HCT116 (cell line): ENCODE measurements at regions not wholly inside any gene's neighbourhood (a gene's known extent, or its start where the extent isn't known, plus 50 kb on each side); places are given as distances from the start of the nearest gene placed in this dataset.

Experiments used
- ATAC-seq: fragments of 200-7000 bp; cut with Tn5 transposase; 2 replicates; pipeline ENCODE4 v1.9.1; 2020; ENCODE audit warnings: mild to moderate bottlenecking, moderate library complexity
- BruUV-seq: library from RNA; stranded (reverse); fragments of 400-500 nt; replicated peaks from 2 replicates; lab custom pipeline; 2021; lab: Mats Ljungman, UMichigan
- CTCF ChIA-PET: fragments of 300-600 bp; sonication (Branson Sonifier 250); formaldehyde crosslinking; loops from one replicate; lab custom pipeline; 2021; ENCODE audit warnings: antibody characterized with exemption; lab: Charles Lee
- POLR2A ChIA-PET: fragments of 300-600, 350-600 bp; sonication (Branson Sonifier 250); formaldehyde crosslinking; loops from one replicate; lab custom pipeline; 2021; ENCODE audit warnings: antibody characterized with exemption; lab: Charles Lee
- RAD21 ChIA-PET, 2 experiments: fragments of 300-600 bp; sonication (Branson Sonifier 250); formaldehyde crosslinking; loops; one replicate each; lab custom pipeline; 2023; ENCODE audit warnings: low total read pairs in 2 of 2; ENCODE audit not compliant: uncharacterized antibody in 2 of 2, unreplicated experiment in 2 of 2, low non-redundant PET in 1 of 2; lab: Charles Lee
- DNase-seq: peaks from one replicate; pipeline ENCODE4 v3.0.0-alpha.2; 2010; ENCODE audit warnings: low read depth, low spot score
- H2AFZ ChIP-seq: fragments of 200-600 bp; shearing (Covaris generic), sonication (generic); 2 replicates; pipeline ENCODE4 v1.6.1; 2017; ENCODE audit warnings: low read depth, mixed run types, mixed read lengths, antibody characterized with exemption, low read length; ENCODE audit not compliant: poor library complexity, severe bottlenecking
- H3K27ac ChIP-seq: 2 replicates; pipeline ENCODE4 v1.5.1; 2012; ENCODE audit warnings: low read depth, low read length
- H3K27me3 ChIP-seq: fragments of 200-600 bp; sonication (generic); 2 replicates; pipeline ENCODE4 v1.6.1; 2016; ENCODE audit warnings: mixed run types, low read length, mixed read lengths; ENCODE audit not compliant: insufficient read depth
- H3K36me3 ChIP-seq, 2 experiments: fragments of 200-500 bp in 1 of 2; fragments of 200-600 bp in 1 of 2; sonication (Bioruptor generic) in 1 of 2; sonication (generic) in 1 of 2; 2 replicates each; pipeline versions ENCODE4 v1.5.1 to v1.6.1; 2014 to 2016; ENCODE audit warnings: low read length in 2 of 2, inconsistent platforms in 1 of 2, mixed read lengths in 1 of 2, mixed run types in 1 of 2; ENCODE audit not compliant: insufficient read depth in 2 of 2, control insufficient read depth in 1 of 2
- H3K4me1 ChIP-seq, 2 experiments: fragments of 200-600 bp in 1 of 2; sonication (generic) in 1 of 2; 2 replicates each; pipeline versions ENCODE4 v1.5.1 to v1.6.1; 2012 to 2017; ENCODE audit warnings: low read length in 2 of 2, inconsistent platforms in 1 of 2, mild to moderate bottlenecking in 1 of 2, mixed read lengths in 1 of 2, mixed run types in 1 of 2, moderate library complexity in 1 of 2; ENCODE audit not compliant: insufficient read depth in 2 of 2, control insufficient read depth in 1 of 2
- H3K4me2 ChIP-seq: fragments of 200-600 bp; sonication (generic); 2 replicates; pipeline ENCODE4 v1.6.1; 2017; ENCODE audit warnings: mixed run types, low read length, mixed read lengths
- H3K4me3 ChIP-seq, 2 experiments: fragments of 200-600 bp in 1 of 2; sonication (generic) in 1 of 2; replicated peaks in 1 of 2; 2 replicates each; pipeline ENCODE4 v1.5.1; 2011 to 2016; ENCODE audit warnings: low read length in 2 of 2, control low read depth in 1 of 2, low read depth in 1 of 2, mild to moderate bottlenecking in 1 of 2, mixed read lengths in 1 of 2, mixed run types in 1 of 2
- H3K79me2 ChIP-seq: fragments of 200-600 bp; sonication (generic); 2 replicates; pipeline ENCODE4 v1.6.1; 2017; ENCODE audit warnings: mild to moderate bottlenecking, mixed run types, low read length, moderate library complexity, mixed read lengths; ENCODE audit not compliant: insufficient read depth
- H3K9ac ChIP-seq: fragments of 200-600 bp; sonication (generic); 2 replicates; pipeline ENCODE4 v1.6.1; 2016; ENCODE audit warnings: low read length, mixed read lengths
- H3K9me2 ChIP-seq: fragments of 200-600 bp; sonication (generic), shearing (Covaris generic); 2 replicates; pipeline ENCODE4 v1.6.1; 2017; ENCODE audit warnings: mixed run types, mild to moderate bottlenecking, moderate library complexity; ENCODE audit not compliant: insufficient read depth
- H3K9me3 ChIP-seq, 2 experiments: fragments of 200-500 bp in 1 of 2; fragments of 200-600 bp in 1 of 2; sonication (Bioruptor generic) in 1 of 2; sonication (generic) in 1 of 2; 2 replicates each; pipeline ENCODE4 v1.6.1; 2014 to 2017; ENCODE audit warnings: low read length in 2 of 2, mixed read lengths in 2 of 2, inconsistent platforms in 1 of 2, low read depth in 1 of 2, mild to moderate bottlenecking in 1 of 2, mixed run types in 1 of 2, moderate library complexity in 1 of 2; ENCODE audit not compliant: control insufficient read depth in 1 of 2, insufficient read depth in 1 of 2
- H4K20me1 ChIP-seq: fragments of 200-600 bp; sonication (generic), shearing (Covaris generic); 2 replicates; pipeline ENCODE4 v1.6.1; 2017; ENCODE audit warnings: mixed run types, mild to moderate bottlenecking, moderate library complexity; ENCODE audit not compliant: insufficient read depth
- EZH2phosphoT487 ChIP-seq: fragments of 200-600 bp; IDR thresholded peaks from 2 replicates; pipeline ENCODE4 v1.6.1; 2018; ENCODE audit warnings: antibody characterized with exemption, borderline replicate concordance
- RAD21 ChIP-seq: IDR thresholded peaks from 2 replicates; pipeline ENCODE4 v1.6.1; 2012; ENCODE audit warnings: low read depth, mild to moderate bottlenecking
- REST ChIP-seq: IDR thresholded peaks from 2 replicates; pipeline ENCODE4 v1.6.1; 2012; ENCODE audit warnings: low read depth
- SIN3A ChIP-seq: IDR thresholded peaks from 2 replicates; pipeline ENCODE4 v1.6.1; 2012; ENCODE audit warnings: low read depth
- YY1 ChIP-seq: IDR thresholded peaks from 2 replicates; pipeline ENCODE4 v1.6.1; 2011; ENCODE audit warnings: low read length, low read depth, moderate library complexity, mild to moderate bottlenecking; ENCODE audit not compliant: insufficient replicate concordance; ENCODE audit errors: extremely low read depth
- intact Hi-C: fragments of 100-400 bp; cut with micrococcal nuclease; formaldehyde crosslinking; loops from 2 replicates; pipeline ENCODE4 v1.10.0; 2022

- no peak for TF ChIP-seq SIN3A
These were observed 681.0 kb upstream of the ADAMTS5 start (continued) for GRCh38 chr21:27647921-27648320.

- CTCF ChIA-PET = no interaction called here
- ATAC-seq (no peak), DNase-seq (no peak)
- Histone ChIP-seq H3K4me2 (no peak overlapping the region), H2AFZ (no peak overlapping the region), H3K9me2 (no peaks in the 10 kb centered on the region), H3K36me3 (no peaks in the 10 kb centered on the region), H3K79me2 (no peaks in the 10 kb centered on the region), H3K9ac (no peak overlapping the region), H4K20me1 (no peaks in the 10 kb centered on the region), H3K4me3 (no peak overlapping the region), H3K9me3 (peaks cover 17 to 34% of the 10 kb centered on the region in 2 experiments; a peak in 2 of 4 replicates), H3K4me1 (no peaks in the 10 kb centered on the region), H3K27ac (no peak overlapping the region), H3K27me3 (no peaks in the 10 kb centered on the region)
- TF ChIP-seq RAD21 (no peak), REST (no peak), YY1 (no peak), EZH2phosphoT487 (no peak)
- BruUV-seq = no TSS peak
- RAD21 ChIA-PET = no interaction called here
- POLR2A ChIA-PET = no interaction called here
- intact Hi-C loops = no loop called here
These were observed 680.5 kb upstream of the ADAMTS5 start for GRCh38 chr21:27647401-27647800.
